Activated CD8-positive, alpha-beta T cell treated with anti-CD3 and anti-CD28 coated beads for 36 hours (primary cell): ENCODE measurements at regions not wholly inside any gene's neighbourhood (a gene's known extent, or its start where the extent isn't known, plus 50 kb on each side); places are given as distances from the start of the nearest gene placed in this dataset.

ENCODE experiments used
- ATAC-seq: fragments of 200-7000 bp; cut with Tn5 transposase; one replicate; pipeline ENCODE4 v1.10.0; 2021; ENCODE audit warnings: mild to moderate bottlenecking, moderate library complexity
- CTCF ChIA-PET: fragments of 350-600 bp; sonication (Branson Sonifier 250); formaldehyde crosslinking; loops from one replicate; lab custom pipeline; 2021; ENCODE audit warnings: antibody characterized with exemption; lab: Charles Lee
- POLR2A ChIA-PET: fragments of 350-600 bp; sonication (Branson Sonifier 250); formaldehyde crosslinking; loops from one replicate; lab custom pipeline; 2021; ENCODE audit warnings: antibody characterized with exemption; lab: Charles Lee
- DNase-seq: peaks from one replicate; pipeline ENCODE4 v3.0.0-alpha.2; 2020
- H3K27ac Mint-ChIP-seq: one replicate; pipeline ENCODE4 v1.8.0; 2021; ENCODE audit warnings: mild to moderate bottlenecking, mixed read lengths
- H3K27me3 Mint-ChIP-seq: one replicate; pipeline ENCODE4 v1.8.0; 2021; ENCODE audit warnings: mixed read lengths
- H3K36me3 Mint-ChIP-seq: one replicate; pipeline ENCODE4 v1.8.0; 2021; ENCODE audit warnings: low read depth, mixed read lengths
- H3K4me1 Mint-ChIP-seq: one replicate; pipeline ENCODE4 v1.8.0; 2021; ENCODE audit warnings: low read depth, mixed read lengths
- H3K4me3 Mint-ChIP-seq: one replicate; pipeline ENCODE4 v1.8.0; 2021; ENCODE audit warnings: mild to moderate bottlenecking, moderate library complexity, mixed read lengths
- H3K9me3 Mint-ChIP-seq: one replicate; pipeline ENCODE4 v1.8.0; 2021; ENCODE audit warnings: mixed read lengths
- intact Hi-C: fragments of 100-400 bp; cut with micrococcal nuclease; formaldehyde crosslinking; loops from one replicate; pipeline ENCODE4 v1.10.0; 2022
- TF ChIP-seq, protein P1 (sequence below): fragments of 200-600 bp; IDR thresholded peaks from one replicate; pipeline ENCODE4 v1.8.0; 2022; ENCODE audit warnings: antibody characterized with exemption, mild to moderate bottlenecking

GRCh38 chr12:90745211-90745610 lies 209.8 kb downstream of the CCER1 start:
- Mint-ChIP-seq H3K27ac (no peak overlapping the region), H3K27me3 (no peaks in the 10 kb centered on the region), H3K9me3 (no peaks in the 10 kb centered on the region), H3K4me1 (no peaks in the 10 kb centered on the region), H3K36me3 (no peaks in the 10 kb centered on the region), H3K4me3 (no peak overlapping the region)
- CTCF ChIA-PET, result no interaction called here
- POLR2A ChIA-PET, result no interaction called here
- TF ChIP-seq, protein P1, sequence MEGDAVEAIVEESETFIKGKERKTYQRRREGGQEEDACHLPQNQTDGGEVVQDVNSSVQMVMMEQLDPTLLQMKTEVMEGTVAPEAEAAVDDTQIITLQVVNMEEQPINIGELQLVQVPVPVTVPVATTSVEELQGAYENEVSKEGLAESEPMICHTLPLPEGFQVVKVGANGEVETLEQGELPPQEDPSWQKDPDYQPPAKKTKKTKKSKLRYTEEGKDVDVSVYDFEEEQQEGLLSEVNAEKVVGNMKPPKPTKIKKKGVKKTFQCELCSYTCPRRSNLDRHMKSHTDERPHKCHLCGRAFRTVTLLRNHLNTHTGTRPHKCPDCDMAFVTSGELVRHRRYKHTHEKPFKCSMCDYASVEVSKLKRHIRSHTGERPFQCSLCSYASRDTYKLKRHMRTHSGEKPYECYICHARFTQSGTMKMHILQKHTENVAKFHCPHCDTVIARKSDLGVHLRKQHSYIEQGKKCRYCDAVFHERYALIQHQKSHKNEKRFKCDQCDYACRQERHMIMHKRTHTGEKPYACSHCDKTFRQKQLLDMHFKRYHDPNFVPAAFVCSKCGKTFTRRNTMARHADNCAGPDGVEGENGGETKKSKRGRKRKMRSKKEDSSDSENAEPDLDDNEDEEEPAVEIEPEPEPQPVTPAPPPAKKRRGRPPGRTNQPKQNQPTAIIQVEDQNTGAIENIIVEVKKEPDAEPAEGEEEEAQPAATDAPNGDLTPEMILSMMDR, result no peak
- intact Hi-C loops, result no loop called here
- ATAC-seq, result no peak
- DNase-seq, result no peak

GRCh38 chr12:90741611-90742010 lies 213.4 kb downstream of the CCER1 start:
- intact Hi-C loops, result no loop called here
- CTCF ChIA-PET, result no interaction called here
- Mint-ChIP-seq H3K9me3 (no peaks in the 10 kb centered on the region), H3K4me1 (no peaks in the 10 kb centered on the region), H3K27ac (no peak overlapping the region), H3K27me3 (no peaks in the 10 kb centered on the region), H3K36me3 (no peaks in the 10 kb centered on the region), H3K4me3 (no peak overlapping the region)
- ATAC-seq (no peak), DNase-seq (no peak)
- TF ChIP-seq, protein P1, result no peak
- POLR2A ChIA-PET, result no interaction called here

GRCh38 chr12:90729736-90730135 lies 225.2 kb downstream of the CCER1 start:
- POLR2A ChIA-PET, result no interaction called here
- no peaks in the 10 kb centered on the region for H3K9me3 Mint-ChIP-seq
- CTCF ChIA-PET, result no interaction called here
- TF ChIP-seq, protein P1, result no peak
- intact Hi-C loops, result no loop called here
- DNase-seq (no peak), ATAC-seq (no peak)
- no peaks in the 10 kb centered on the region for H3K36me3 Mint-ChIP-seq
- no peak overlapping the region for H3K27ac Mint-ChIP-seq
- H3K4me1 Mint-ChIP-seq, result no peaks in the 10 kb centered on the region
- H3K27me3 Mint-ChIP-seq, result no peaks in the 10 kb centered on the region
- no peak overlapping the region for H3K4me3 Mint-ChIP-seq

DNA sequence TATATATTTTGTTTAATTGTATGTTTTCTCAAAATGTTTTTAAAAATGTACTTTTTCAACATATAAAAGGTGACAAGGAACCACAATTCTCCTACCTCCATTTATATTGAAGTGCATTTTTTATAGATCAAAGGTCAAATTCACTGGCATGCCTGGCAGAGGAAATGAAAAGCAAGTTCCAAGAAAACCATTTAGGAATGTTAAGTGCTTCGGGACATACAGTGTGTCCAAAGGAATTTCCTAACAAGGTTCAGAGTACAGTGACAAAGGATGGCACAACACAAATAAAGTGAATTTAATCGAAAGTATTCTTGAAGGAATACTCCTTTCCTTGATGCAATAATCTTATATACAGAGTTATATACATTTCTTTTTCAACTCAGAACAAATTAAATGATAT lies 242.3 kb downstream of the CCER1 start:
- Mint-ChIP-seq H3K4me1 (no peaks in the 10 kb centered on the region), H3K4me3 (no peak overlapping the region), H3K27ac (no peak overlapping the region), H3K9me3 (no peaks in the 10 kb centered on the region), H3K27me3 (no peaks in the 10 kb centered on the region), H3K36me3 (no peaks in the 10 kb centered on the region)
- DNase-seq (no peak), ATAC-seq (no peak)
- intact Hi-C loops, result no loop called here
- TF ChIP-seq, protein P1, result no peak
- ChIA-PET POLR2A (no interaction called here), CTCF (no interaction called here)

DNA sequence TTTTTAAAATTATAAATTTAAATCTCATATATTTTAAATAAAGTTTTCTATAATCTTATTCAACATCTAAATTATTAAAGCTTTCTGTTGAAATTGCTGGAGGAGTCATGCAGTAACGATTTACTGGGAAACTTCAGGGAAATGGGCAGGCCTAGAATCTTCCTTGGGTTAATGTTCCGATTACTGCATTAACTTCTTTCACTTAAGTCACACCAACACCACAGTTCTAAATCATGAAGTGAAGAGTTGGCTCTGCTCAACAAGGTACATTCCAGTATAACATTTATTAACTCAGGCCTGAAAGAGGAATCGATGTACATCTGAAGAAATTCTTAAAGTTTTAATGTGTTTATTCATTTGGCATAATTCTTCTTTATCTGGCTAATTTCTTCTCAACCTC lies 244.3 kb downstream of the CCER1 start:
- ChIA-PET POLR2A (no interaction called here), CTCF (no interaction called here)
- no peaks in the 10 kb centered on the region for H3K4me1 Mint-ChIP-seq
- TF ChIP-seq, protein P1, result no peak
- no peaks in the 10 kb centered on the region for H3K27me3 Mint-ChIP-seq
- H3K27ac Mint-ChIP-seq, result no peak overlapping the region
- no peak for DNase-seq
- intact Hi-C loops, result no loop called here
- H3K36me3 Mint-ChIP-seq, result no peaks in the 10 kb centered on the region
- no peaks in the 10 kb centered on the region for H3K9me3 Mint-ChIP-seq
- H3K4me3 Mint-ChIP-seq, result no peak overlapping the region
- no peak for ATAC-seq
